Ascending aorta (tissue), 2 donors: ENCODE measurements at regions not wholly inside any gene's neighbourhood (a gene's known extent, or its start where the extent isn't known, plus 50 kb on each side); places are given as distances from the start of the nearest gene placed in this dataset.

ENCODE experiments used
- DNase-seq, 2 donors: peaks; one replicate each; pipeline ENCODE4 v3.0.0-alpha.2; 2019; ENCODE audit warnings: low spot score in 2 of 2
- H3K27ac ChIP-seq, 2 donors: fragments of 200-600 bp; sonication (generic); one replicate each; pipeline ENCODE4 v1.5.1; 2016 to 2017; ENCODE audit warnings: mild to moderate bottlenecking in 1 of 2
- H3K27me3 ChIP-seq: fragments of 200-600 bp; sonication (generic); one replicate; pipeline ENCODE4 v1.5.1; 2017
- H3K36me3 ChIP-seq, 2 donors: fragments of 200-600 bp; sonication (generic); one replicate each; pipeline ENCODE4 v1.5.1; 2016
- H3K4me1 ChIP-seq, 2 donors: fragments of 200-600 bp; sonication (generic); one replicate each; pipeline ENCODE4 v1.5.1; 2016 to 2017; ENCODE audit warnings: mild to moderate bottlenecking in 1 of 2
- H3K4me3 ChIP-seq, 2 donors: fragments of 200-600 bp; sonication (generic); one replicate each; pipeline ENCODE4 v1.5.1; 2016 to 2017; ENCODE audit warnings: mild to moderate bottlenecking in 1 of 2
- H3K9me3 ChIP-seq, 2 donors: fragments of 200-600 bp; sonication (generic); one replicate each; pipeline ENCODE4 v1.5.1; 2016
- intact Hi-C: fragments of 100-400 bp; cut with DNase I; formaldehyde crosslinking; loops from one replicate; pipeline ENCODE4 v1.15.1; 2023
- TF ChIP-seq, protein P1 (sequence below), 3 experiments: fragments of 200-600 bp in 2 of 3; fragments of 450-650 bp in 1 of 3; sonication (generic) in 2 of 3; IDR thresholded peaks; one replicate each; pipeline ENCODE4 v1.5.1; 2016 to 2019; ENCODE audit warnings: antibody characterized with exemption in 3 of 3, mild to moderate bottlenecking in 1 of 3, moderate library complexity in 1 of 3

GRCh38 chr1:81435175-81435574 lies 365.6 kb upstream of the ADGRL2 start:
- Histone ChIP-seq H3K27me3 (no peaks in the 10 kb centered on the region), H3K4me1 (peaks cover 0 to 10% of the 10 kb centered on the region in 2 donors), H3K9me3 (no peaks in the 10 kb centered on the region), H3K36me3 (no peaks in the 10 kb centered on the region), H3K4me3 (no peak overlapping the region), H3K27ac (no peak overlapping the region)
- TF ChIP-seq, protein P1, sequence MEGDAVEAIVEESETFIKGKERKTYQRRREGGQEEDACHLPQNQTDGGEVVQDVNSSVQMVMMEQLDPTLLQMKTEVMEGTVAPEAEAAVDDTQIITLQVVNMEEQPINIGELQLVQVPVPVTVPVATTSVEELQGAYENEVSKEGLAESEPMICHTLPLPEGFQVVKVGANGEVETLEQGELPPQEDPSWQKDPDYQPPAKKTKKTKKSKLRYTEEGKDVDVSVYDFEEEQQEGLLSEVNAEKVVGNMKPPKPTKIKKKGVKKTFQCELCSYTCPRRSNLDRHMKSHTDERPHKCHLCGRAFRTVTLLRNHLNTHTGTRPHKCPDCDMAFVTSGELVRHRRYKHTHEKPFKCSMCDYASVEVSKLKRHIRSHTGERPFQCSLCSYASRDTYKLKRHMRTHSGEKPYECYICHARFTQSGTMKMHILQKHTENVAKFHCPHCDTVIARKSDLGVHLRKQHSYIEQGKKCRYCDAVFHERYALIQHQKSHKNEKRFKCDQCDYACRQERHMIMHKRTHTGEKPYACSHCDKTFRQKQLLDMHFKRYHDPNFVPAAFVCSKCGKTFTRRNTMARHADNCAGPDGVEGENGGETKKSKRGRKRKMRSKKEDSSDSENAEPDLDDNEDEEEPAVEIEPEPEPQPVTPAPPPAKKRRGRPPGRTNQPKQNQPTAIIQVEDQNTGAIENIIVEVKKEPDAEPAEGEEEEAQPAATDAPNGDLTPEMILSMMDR (IDR thresholded peaks at IDR 0.05) = no peak
- DNase-seq = no peak
- intact Hi-C loops = no loop called here

GRCh38 chr1:81433676-81434075 lies 367.1 kb upstream of the ADGRL2 start:
- intact Hi-C loops = no loop called here
- H3K9me3 ChIP-seq = no peaks in the 10 kb centered on the region
- peaks cover 0 to 10% of the 10 kb centered on the region in 2 donors for H3K4me1 ChIP-seq

GRCh38 chr1:81432654-81433109 lies 368.1 kb upstream of the ADGRL2 start:
- no peaks in the 10 kb centered on the region for H3K9me3 ChIP-seq
- peaks cover 0 to 6% of the 10 kb centered on the region in 2 donors for H3K4me1 ChIP-seq
- no peak overlapping the region for H3K27ac ChIP-seq
- DNase-seq = no peak
- H3K4me3 ChIP-seq = no peak overlapping the region
- no peaks in the 10 kb centered on the region for H3K27me3 ChIP-seq
- no peaks in the 10 kb centered on the region for H3K36me3 ChIP-seq
- intact Hi-C loops = no loop called here
- TF ChIP-seq, protein P1 (IDR thresholded peaks at IDR 0.05) = no peak

More at GRCh38 chr1:81433676-81434075, 367.1 kb upstream of the ADGRL2 start:
- no peak for DNase-seq
- Histone ChIP-seq H3K27me3 (no peaks in the 10 kb centered on the region), H3K4me3 (no peak overlapping the region), H3K27ac (no peak overlapping the region), H3K36me3 (no peaks in the 10 kb centered on the region)
- TF ChIP-seq, protein P1 (IDR thresholded peaks at IDR 0.05) = no peak

DNA sequence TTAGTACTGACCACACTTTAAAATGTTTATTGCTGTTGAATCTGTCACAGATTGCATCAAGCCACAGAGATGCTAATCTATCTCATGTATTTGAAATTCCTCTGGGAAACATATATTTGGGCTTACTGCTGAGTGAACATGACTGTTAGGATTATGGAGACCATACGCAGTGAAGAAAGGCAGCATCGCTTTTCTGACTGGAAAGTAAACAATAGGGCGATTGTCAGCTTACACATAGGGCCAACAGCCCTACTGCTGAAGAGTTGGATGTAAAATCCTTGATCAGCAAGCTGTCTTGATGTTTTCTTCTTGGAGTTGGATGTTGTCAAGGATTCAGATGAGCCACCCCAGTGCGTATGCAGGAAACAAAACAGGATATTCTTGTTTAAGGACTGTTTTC lies 368.7 kb upstream of the ADGRL2 start:
- Histone ChIP-seq H3K36me3 (no peaks in the 10 kb centered on the region), H3K27ac (no peak overlapping the region), H3K4me3 (no peak overlapping the region), H3K4me1 (no peaks in the 10 kb centered on the region), H3K9me3 (no peaks in the 10 kb centered on the region), H3K27me3 (no peaks in the 10 kb centered on the region)
- TF ChIP-seq, protein P1 (IDR thresholded peaks at IDR 0.05) = no peak
- intact Hi-C loops = no loop called here
- no peak for DNase-seq

DNA sequence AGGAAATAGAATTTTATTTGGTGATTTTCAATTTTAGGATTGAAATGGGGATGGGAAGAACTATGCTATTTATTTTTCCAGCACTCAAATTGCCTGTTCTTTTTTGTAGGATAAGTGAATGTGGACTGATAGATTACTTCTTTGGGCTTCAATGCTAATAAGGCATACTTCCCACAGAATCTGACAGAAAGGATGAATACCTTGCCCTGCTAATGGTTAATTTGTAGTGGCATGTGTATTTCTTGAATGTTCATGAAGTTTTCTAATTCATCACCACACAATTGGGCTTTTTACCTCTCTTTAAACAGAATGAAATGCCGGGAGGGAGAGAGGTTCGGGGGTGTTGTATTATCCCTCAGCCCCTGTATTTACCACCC lies 369.1 kb upstream of the ADGRL2 start:
- TF ChIP-seq, protein P1 (IDR thresholded peaks at IDR 0.05) = no peak
- Histone ChIP-seq H3K4me1 (no peaks in the 10 kb centered on the region), H3K27me3 (no peaks in the 10 kb centered on the region), H3K4me3 (no peak overlapping the region), H3K36me3 (no peaks in the 10 kb centered on the region), H3K27ac (no peak overlapping the region), H3K9me3 (no peaks in the 10 kb centered on the region)
- DNase-seq = no peak
- intact Hi-C loops = no loop called here
